ENCODE measurements at regions not wholly inside any gene's neighbourhood (a gene's known extent, or its start where the extent isn't known, plus 50 kb on each side); places are given as distances from the start of the nearest gene placed in this dataset.

GRCh38 chr16:54438469-54438868 lies 151.9 kb upstream of the IRX3 start:
- Histone ChIP-seq H3K4me3 (no peak overlapping the region), H3K27ac (no peak overlapping the region), H3K27me3 (no peaks in the 10 kb centered on the region), H3K4me1 (no peaks in the 10 kb centered on the region), H3K9me3 (no peaks in the 10 kb centered on the region), H3K36me3 (no peaks in the 10 kb centered on the region)
- no peak for DNase-seq
- TF ChIP-seq CTCF (IDR thresholded peaks at IDR 0.05), result no peak
- intact Hi-C loops (cut with DNase I; ENCODE audit: low total_unique reads), result no loop called here

- H3K9me3 ChIP-seq, result no peaks in the 10 kb centered on the region
- no peaks in the 10 kb centered on the region for H3K27me3 ChIP-seq
- no peaks in the 10 kb centered on the region for H3K36me3 ChIP-seq
- H3K4me1 ChIP-seq, result no peaks in the 10 kb centered on the region
- no peak overlapping the region for H3K27ac ChIP-seq
- DNase-seq, result no peak
- intact Hi-C loops (cut with DNase I; ENCODE audit: low total_unique reads), result no loop called here
- H3K4me3 ChIP-seq, result no peak overlapping the region
- TF ChIP-seq CTCF (IDR thresholded peaks at IDR 0.05) (no peak), POLR2A (IDR thresholded peaks at IDR 0.05) (no peak)
Observed at GRCh38 chr16:54437921-54438320, 151.3 kb upstream of the IRX3 start.

- DNase-seq, result no peak
- intact Hi-C loops (cut with DNase I; ENCODE audit: low total_unique reads), result no loop called here
- H3K4me3 ChIP-seq, result no peak overlapping the region
- no peak overlapping the region for H3K27ac ChIP-seq
- no peaks in the 10 kb centered on the region for H3K4me1 ChIP-seq
- no peaks in the 10 kb centered on the region for H3K27me3 ChIP-seq
- no peak for TF ChIP-seq CTCF (IDR thresholded peaks at IDR 0.05)
- no peak for TF ChIP-seq POLR2A (IDR thresholded peaks at IDR 0.05)
- H3K36me3 ChIP-seq, result no peaks in the 10 kb centered on the region
- H3K9me3 ChIP-seq, result no peaks in the 10 kb centered on the region
Observed at GRCh38 chr16:54437401-54437800, 150.8 kb upstream of the IRX3 start.

- intact Hi-C loops (cut with DNase I; ENCODE audit: low total_unique reads), result no loop called here
- TF ChIP-seq CTCF (IDR thresholded peaks at IDR 0.05) (no peak), POLR2A (IDR thresholded peaks at IDR 0.05) (no peak)
- no peaks in the 10 kb centered on the region for H3K27me3 ChIP-seq
Observed at GRCh38 chr16:54436346-54436745, 149.8 kb upstream of the IRX3 start.

GRCh38 chr16:54434859-54435258 lies 148.3 kb upstream of the IRX3 start:
- intact Hi-C loops (cut with DNase I; ENCODE audit: low total_unique reads), result no loop called here
- Histone ChIP-seq H3K9me3 (no peaks in the 10 kb centered on the region), H3K4me3 (no peak overlapping the region), H3K4me1 (no peaks in the 10 kb centered on the region), H3K36me3 (no peaks in the 10 kb centered on the region), H3K27ac (no peak overlapping the region), H3K27me3 (no peaks in the 10 kb centered on the region)
- DNase-seq, result no peak
- TF ChIP-seq CTCF (IDR thresholded peaks at IDR 0.05), result no peak
- TF ChIP-seq POLR2A (IDR thresholded peaks at IDR 0.05), result no peak

More at GRCh38 chr16:54436346-54436745, 149.8 kb upstream of the IRX3 start:
- no peaks in the 10 kb centered on the region for H3K9me3 ChIP-seq
- H3K4me1 ChIP-seq, result no peaks in the 10 kb centered on the region
- H3K36me3 ChIP-seq, result no peaks in the 10 kb centered on the region
- DNase-seq, result no peak
- H3K4me3 ChIP-seq, result no peak overlapping the region
- no peak overlapping the region for H3K27ac ChIP-seq
